COLO668 (cell line): ENCODE measurements at regions not wholly inside any gene's neighbourhood (a gene's known extent, or its start where the extent isn't known, plus 50 kb on each side); places are given as distances from the start of the nearest gene placed in this dataset.

Experiments used
- DNase-seq: peaks from one replicate; lab custom pipeline; 2025; ENCODE audit not compliant: unreplicated experiment; lab: John Stamatoyannopoulos, UW

GRCh38 chr9:109549386-109549785, 51.3 kb upstream of the PTPN3 start:
- no peak for DNase-seq

DNA sequence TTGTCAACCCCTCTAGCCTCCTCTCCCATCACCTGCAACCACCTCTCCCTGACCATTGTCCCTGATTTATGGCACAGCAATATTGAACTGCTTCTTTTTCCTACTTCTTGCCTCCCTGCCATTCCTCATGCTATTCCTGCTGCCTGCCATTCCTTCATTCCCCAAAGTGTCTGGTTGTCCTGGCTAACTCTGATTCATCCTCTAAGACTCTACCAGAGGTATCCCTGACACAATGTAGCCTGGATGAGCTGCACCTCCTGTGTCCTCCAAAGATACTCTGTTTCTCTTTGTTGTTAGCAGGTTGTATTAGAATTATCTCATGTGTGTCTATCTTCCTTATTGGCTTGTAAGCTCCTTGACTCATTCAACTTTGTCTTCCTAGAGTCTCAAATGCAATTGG, 53.5 kb upstream of the PTPN3 start:
- DNase-seq, result no peak

DNA sequence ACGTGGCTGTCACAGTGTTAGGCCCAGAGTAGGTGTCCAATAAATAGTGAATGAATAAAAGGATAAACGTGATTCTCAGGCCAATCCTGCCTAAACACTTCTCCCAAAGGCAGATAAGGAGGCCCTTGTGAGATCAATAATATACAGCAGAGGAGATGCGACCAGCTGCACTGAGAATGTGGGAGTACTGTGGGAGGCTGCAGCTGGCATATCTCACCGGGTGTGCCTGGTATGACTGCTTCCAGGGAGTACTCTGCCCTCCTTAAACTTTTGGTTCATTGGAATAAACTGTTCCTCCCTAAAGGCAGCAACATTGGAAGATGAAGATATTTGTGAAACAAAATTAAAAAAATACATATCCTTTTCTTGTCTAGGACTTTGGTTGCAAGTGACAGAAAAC, 57.1 kb upstream of the PTPN3 start:
- DNase-seq, result no peak

DNA sequence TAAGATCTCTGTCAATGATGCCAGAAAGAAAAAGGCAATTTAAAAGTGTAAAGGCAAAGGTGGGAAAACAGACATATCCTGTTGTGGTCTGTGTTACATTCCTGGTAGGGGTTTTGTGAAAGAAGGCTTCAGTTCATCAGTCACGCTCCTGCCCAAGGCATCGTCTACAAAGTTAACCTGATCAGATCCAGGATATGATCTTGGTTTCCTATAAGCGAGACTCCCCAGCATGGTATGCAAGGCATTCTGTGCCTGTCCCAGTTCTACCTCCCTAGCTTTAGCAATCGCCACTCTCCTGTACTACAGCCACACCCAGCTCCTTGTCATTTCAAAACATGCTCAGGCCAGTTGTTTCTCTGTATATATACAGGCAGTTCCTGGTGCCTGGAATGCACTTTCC, 58.0 kb upstream of the PTPN3 start:
- DNase-seq, result no peak

GRCh38 chr9:109556786-109557185, 58.7 kb upstream of the PTPN3 start:
- no peak for DNase-seq

- no peak for DNase-seq
Measured at GRCh38 chr9:109557481-109557880, 59.4 kb upstream of the PTPN3 start.

GRCh38 chr9:109558718-109559151, 60.6 kb upstream of the PTPN3 start:
- no peak for DNase-seq

GRCh38 chr9:109560470-109561132, 62.5 kb upstream of the PTPN3 start:
- no peak for DNase-seq

DNA sequence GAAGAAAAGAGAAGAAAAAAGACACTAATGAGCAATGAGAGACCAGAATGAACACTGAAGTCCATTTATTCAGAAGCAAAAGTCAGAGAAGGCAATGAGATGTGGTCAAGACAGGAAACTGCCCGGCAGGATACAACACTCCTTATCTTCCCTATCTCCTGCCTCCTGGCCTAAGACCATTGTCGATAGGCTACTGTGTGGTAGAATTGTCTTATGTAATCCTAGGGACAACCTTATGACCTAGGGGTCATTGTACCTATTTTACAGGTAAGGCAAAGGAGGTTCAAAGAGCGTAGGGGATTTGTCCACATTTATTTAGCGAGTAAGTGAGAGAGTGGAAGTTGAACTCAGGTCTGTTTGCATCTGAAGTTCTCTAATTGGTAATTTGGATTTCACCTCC, 63.0 kb upstream of the PTPN3 start:
- DNase-seq, result no peak

DNA sequence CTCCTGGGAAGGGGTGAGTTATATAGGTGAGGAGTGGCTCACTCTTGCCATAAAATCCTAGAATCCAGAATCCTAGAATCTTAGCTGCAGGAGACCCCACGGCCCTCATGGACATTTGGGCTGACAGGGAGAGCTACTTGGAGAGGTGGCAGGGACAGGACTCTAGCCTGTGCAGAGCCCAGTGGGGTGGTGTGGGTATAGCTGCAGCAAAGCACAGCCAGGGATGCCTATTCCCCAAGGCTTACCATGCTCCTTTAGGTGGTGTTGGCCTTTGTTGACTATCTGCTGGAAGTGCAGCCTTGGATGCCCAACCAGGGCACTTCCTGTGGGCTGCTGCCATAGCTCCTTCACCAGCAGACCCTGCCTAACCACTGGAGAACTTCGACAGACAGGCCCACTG, 70.0 kb upstream of the PTPN3 start:
- DNase-seq, result no peak

- DNase-seq, result peak; percentile 22
Measured at GRCh38 chr9:109568568-109569210, 70.6 kb upstream of the PTPN3 start.

DNA sequence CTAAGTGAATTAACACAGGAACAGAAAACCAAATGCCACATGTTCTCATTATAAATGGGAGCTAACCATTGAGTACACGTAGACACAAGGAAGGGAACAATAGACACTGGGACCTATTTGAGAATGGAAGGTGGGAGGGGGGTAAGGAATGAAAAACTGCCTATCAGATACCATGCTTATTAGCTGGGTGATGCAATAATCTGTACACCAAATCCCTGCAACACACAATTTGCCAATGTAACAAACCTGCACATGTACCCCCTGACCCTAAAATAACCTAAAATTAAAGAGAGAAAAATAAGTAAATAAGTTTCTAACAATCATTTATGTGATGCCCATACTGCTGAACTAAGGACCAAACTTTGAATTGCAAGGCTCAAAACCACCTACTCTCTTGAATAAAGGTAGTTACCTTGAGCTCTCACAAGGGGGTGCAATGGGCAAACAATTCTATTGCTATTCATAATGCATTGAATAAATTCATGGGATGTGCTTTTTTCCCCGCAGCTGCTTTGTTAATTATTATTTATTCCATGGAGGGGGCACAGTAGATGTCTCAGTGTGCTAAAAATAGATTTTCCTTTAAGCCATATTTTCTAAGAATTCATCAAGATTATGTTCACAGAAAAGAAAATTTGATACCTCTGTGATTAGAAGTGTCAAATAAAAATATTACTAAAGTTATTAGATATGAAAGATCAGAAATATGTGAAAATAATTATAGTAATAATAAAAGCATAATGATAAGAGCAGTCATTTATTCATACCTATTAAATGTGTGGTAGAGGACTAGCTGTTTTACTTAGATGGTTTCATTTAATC, 76.2 kb upstream of the PTPN3 start:
- DNase-seq, result peak; percentile 53

- no peak for DNase-seq
Measured at GRCh38 chr9:109576762-109577161, 78.7 kb upstream of the PTPN3 start.

- DNase-seq, result no peak
Measured at GRCh38 chr9:109579191-109579948, 81.3 kb upstream of the PTPN3 start.

DNA sequence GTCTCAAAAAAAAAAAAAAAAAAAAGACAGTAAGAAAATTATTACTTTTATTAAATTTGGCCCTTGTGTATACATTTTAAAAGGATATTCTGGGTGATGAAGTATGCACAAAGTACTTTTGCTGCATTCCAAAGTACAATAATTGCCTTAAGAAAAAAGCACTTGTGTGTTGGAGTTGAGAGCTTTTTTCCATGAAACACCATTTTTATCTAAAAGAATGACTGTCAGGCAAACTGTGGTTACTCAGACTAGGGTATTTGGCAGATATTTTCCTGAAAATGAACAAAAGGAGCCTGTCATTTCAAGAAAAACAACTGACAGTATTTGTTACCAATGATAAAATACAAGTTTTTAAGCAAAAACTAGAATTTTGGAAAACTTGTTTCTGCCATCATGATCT, 84.3 kb upstream of the PTPN3 start:
- DNase-seq, result no peak

DNA sequence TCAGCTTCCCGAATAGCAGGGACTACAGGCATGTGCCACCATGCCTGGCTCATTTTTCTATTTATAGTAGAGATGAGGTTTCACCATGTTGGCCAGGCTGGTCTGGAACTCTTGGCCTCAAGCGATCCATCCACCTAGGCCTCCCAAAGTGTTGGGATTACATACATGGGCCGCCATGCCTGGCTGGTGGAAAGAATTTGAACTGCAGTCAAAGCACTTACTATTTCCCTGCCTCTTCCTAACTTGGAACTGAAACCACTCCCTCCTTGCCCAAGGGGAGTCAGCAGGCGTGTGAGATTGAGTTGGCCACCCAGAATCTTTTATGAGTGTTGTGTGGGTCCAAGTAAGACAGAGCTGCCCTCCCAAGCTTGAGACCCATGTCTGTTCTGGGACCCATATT, 86.1 kb upstream of the PTPN3 start:
- DNase-seq, result no peak

GRCh38 chr9:109585796-109586195, 87.7 kb upstream of the PTPN3 start:
- DNase-seq, result no peak

DNA sequence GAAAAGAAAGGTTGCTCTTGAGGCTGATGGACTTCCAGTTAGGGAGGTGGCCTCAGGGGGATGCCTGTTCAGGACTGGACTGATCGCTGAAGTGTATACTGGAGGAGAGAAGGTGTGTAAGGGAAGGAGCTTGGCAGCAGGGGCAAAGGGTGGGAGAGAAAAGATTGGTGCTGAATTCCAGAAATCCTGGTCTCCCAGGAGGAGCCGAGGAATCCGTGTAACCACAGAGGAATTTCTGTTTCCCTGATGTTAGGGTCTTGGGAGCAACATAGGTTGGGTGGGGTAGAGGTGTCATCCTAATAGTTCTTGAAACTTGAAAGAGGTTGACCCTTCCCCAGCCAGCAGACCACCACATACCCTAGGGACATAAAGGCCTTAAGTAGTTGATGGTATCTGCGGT, 88.9 kb upstream of the PTPN3 start:
- DNase-seq, result no peak

DNA sequence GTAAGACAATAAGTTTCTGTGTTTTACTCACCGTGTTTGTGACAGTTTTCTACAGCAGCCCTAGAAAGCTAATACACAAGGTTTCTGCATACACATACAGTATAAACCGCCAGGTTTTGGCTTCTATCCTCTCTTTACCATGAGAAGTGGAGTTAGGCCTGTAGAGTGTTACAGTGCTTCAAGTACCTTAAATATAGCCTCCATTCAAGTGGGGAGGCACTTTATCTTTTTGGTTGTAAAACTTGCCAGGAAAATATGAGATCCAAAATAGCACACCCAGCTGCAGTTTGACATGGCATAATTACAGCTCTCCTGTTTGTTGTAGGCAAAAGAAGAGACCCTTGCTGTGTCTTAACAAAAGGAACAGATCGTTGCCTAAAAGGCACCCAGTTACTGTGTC, 90.3 kb upstream of the PTPN3 start:
- no peak for DNase-seq

GRCh38 chr9:109590966-109591365, 92.9 kb upstream of the PTPN3 start:
- no peak for DNase-seq

DNA sequence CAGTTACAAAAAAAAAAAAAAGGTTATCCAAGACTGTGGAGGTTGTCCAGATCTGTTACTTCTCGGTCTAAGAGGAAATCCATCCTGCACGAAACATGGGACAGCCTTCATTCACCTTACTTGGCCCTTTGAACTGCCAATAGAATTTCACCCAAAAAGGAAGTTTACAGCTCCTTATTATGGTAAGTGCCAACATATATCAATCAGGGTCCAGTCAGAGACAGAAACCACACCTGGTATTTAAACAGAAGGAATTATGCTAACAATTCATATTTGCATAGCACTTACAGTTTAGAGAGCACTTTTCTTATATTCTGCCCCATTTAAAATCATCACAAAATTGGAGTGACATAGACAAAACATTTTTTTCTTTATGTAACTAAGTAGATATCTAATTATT, 93.6 kb upstream of the PTPN3 start:
- no peak for DNase-seq
